BE2C (cell line): ENCODE measurements at regions not wholly inside any gene's neighbourhood (a gene's known extent, or its start where the extent isn't known, plus 50 kb on each side); places are given as distances from the start of the nearest gene placed in this dataset.

Experiments
- DNase-seq: peaks from one replicate; pipeline ENCODE4 v3.0.0-alpha.2; 2020
- H3K27me3 ChIP-seq: fragments of 250-450 bp; sonication (Bioruptor Pico); 2 replicates; pipeline ENCODE4 v1.5.1; 2020; ENCODE audit warnings: mild to moderate bottlenecking
- H3K36me3 ChIP-seq: fragments of 250-450 bp; sonication (Bioruptor Pico); 2 replicates; pipeline ENCODE4 v1.5.1; 2020; ENCODE audit warnings: mild to moderate bottlenecking
- H3K4me1 ChIP-seq: fragments of 250-450 bp; sonication (Bioruptor Pico); 2 replicates; pipeline ENCODE4 v1.5.1; 2020
- H3K4me3 ChIP-seq: 2 replicates; pipeline ENCODE4 v1.5.1; 2011; ENCODE audit warnings: low read depth, low read length
- H3K9me3 ChIP-seq: fragments of 250-450 bp; sonication (Bioruptor Pico); 2 replicates; pipeline ENCODE4 v1.5.1; 2020
- TF ChIP-seq, protein P1 (sequence below): IDR thresholded peaks from 2 replicates; pipeline ENCODE4 v1.5.1; 2012; ENCODE audit warnings: mild to moderate bottlenecking, low read depth, low read length

DNA sequence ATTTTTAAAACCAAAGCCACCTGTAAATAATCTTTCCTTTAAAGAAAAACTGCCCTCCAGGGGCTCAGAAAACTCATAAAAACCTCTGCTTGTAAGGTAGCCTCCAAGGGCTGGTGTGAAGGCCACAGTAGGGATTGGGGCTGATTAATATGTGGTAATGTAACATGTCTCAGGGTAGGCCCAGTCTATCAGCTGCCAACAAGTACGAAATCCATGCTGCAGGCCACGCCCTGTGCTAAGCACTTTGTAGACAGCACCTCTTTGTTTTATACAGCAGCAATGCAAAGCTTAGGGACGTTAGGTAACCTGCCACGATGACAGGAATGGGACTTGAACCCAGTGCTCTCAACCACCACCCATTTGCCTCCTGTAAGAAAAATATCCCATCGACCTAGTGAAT, 65.6 kb upstream of the PRICKLE2 start:
- H3K4me3 ChIP-seq = no peak overlapping the region
- H3K27me3 ChIP-seq = no peaks in the 10 kb centered on the region
- no peaks in the 10 kb centered on the region for H3K36me3 ChIP-seq
- H3K4me1 ChIP-seq = no peaks in the 10 kb centered on the region
- DNase-seq = no peak
- no peaks in the 10 kb centered on the region for H3K9me3 ChIP-seq
- TF ChIP-seq, protein P1, sequence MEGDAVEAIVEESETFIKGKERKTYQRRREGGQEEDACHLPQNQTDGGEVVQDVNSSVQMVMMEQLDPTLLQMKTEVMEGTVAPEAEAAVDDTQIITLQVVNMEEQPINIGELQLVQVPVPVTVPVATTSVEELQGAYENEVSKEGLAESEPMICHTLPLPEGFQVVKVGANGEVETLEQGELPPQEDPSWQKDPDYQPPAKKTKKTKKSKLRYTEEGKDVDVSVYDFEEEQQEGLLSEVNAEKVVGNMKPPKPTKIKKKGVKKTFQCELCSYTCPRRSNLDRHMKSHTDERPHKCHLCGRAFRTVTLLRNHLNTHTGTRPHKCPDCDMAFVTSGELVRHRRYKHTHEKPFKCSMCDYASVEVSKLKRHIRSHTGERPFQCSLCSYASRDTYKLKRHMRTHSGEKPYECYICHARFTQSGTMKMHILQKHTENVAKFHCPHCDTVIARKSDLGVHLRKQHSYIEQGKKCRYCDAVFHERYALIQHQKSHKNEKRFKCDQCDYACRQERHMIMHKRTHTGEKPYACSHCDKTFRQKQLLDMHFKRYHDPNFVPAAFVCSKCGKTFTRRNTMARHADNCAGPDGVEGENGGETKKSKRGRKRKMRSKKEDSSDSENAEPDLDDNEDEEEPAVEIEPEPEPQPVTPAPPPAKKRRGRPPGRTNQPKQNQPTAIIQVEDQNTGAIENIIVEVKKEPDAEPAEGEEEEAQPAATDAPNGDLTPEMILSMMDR = no peak

DNA sequence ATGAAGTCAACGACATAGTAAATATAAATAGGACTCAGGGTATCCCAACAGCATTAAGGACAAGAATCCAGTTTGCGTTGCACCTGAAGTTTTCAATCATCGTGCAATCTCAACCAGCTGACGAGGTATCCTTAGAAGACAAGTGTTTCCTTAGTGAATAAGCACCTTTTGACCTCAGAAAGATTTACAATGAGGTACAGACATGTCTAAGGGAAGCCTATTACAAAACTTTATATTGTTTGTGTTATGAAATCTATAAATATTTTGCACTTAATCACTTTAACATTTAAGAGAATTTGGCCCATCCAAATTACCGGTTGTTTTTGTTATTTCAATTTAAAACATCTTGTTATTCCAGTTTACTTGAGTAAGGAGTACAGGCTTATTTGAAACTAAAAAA, 64.9 kb upstream of the PRICKLE2 start:
- TF ChIP-seq, protein P1 = no peak
- Histone ChIP-seq H3K36me3 (no peaks in the 10 kb centered on the region), H3K4me3 (no peak overlapping the region), H3K4me1 (no peaks in the 10 kb centered on the region), H3K9me3 (no peaks in the 10 kb centered on the region), H3K27me3 (no peaks in the 10 kb centered on the region)
- DNase-seq = no peak

DNA sequence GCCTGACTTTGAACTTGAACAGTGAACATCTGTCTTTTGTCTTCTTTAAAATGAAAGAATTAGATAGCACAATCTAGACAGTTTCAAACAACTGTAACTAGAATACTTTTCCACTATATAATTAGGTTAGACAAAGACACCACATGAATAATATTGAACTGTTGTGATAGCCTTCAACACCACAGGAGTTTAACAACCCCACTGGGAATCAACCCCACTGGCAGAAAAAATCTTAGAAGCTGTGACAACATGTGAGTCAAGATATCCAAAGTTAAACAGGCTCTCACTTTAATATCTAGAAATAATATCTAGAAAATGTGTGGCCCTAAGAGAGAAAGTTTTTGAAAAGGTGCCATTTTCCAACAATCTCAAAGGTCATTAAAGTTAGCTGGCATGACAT, 64.4 kb upstream of the PRICKLE2 start:
- no peak for DNase-seq
- TF ChIP-seq, protein P1 = no peak

DNA sequence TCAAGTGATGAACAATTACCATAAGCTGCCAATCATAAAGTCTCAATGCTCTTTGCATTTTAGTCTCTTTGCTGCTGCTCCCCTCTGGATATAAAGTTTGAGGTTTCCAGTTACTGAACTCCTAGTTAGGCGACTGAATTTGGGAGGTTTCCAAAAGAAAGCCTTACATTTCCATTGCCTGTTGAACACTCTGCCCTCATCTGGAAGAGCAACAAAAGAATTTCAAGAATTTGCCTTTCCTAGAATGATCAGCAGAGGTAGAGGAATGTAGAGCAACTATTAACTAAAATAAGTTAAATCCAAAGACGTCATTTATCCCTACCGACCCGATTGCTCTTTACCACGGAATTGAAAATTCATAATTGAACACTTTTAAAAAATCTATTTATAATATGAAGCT, 53.4 kb upstream of the PRICKLE2 start:
- H3K36me3 ChIP-seq = no peaks in the 10 kb centered on the region
- no peak overlapping the region for H3K4me3 ChIP-seq
- H3K9me3 ChIP-seq = no peaks in the 10 kb centered on the region
- H3K27me3 ChIP-seq = no peaks in the 10 kb centered on the region
- TF ChIP-seq, protein P1 = no peak
- DNase-seq = no peak
- H3K4me1 ChIP-seq = no peaks in the 10 kb centered on the region

More for the DNA sequence above, 64.4 kb upstream of the PRICKLE2 start:
- Histone ChIP-seq H3K4me1 (no peaks in the 10 kb centered on the region), H3K4me3 (no peak overlapping the region), H3K9me3 (no peaks in the 10 kb centered on the region), H3K27me3 (no peaks in the 10 kb centered on the region), H3K36me3 (no peaks in the 10 kb centered on the region)

DNA sequence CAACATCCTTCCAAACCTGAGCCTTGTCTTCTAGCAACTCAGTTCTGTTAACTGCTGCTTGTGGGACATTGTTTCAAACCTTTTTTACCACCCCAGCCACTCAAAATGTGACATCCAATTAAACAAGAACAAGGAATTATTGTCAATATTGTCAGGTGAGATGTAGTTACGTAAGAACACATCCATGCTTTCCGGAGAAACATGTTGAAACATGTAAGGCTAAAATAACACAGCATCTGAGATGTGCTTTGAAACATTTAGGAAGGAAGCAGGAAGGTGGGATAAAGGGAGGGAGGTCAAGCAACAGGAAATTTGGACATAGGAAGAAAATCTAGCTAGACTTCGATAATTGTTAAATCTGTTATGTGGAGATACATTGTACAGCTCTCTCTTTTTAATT, 50.9 kb upstream of the PRICKLE2 start:
- Histone ChIP-seq H3K36me3 (no peaks in the 10 kb centered on the region), H3K4me1 (no peaks in the 10 kb centered on the region), H3K9me3 (no peaks in the 10 kb centered on the region), H3K4me3 (no peak overlapping the region), H3K27me3 (no peaks in the 10 kb centered on the region)
- DNase-seq = no peak
- TF ChIP-seq, protein P1 = no peak
